UCSD-AML1 (cell line): ENCODE measurements at regions not wholly inside any gene's neighbourhood (a gene's known extent, or its start where the extent isn't known, plus 50 kb on each side); places are given as distances from the start of the nearest gene placed in this dataset.

ENCODE experiments used
- DNase-seq: peaks from one replicate; lab custom pipeline; 2025; ENCODE audit not compliant: unreplicated experiment; lab: John Stamatoyannopoulos, UW

DNA sequence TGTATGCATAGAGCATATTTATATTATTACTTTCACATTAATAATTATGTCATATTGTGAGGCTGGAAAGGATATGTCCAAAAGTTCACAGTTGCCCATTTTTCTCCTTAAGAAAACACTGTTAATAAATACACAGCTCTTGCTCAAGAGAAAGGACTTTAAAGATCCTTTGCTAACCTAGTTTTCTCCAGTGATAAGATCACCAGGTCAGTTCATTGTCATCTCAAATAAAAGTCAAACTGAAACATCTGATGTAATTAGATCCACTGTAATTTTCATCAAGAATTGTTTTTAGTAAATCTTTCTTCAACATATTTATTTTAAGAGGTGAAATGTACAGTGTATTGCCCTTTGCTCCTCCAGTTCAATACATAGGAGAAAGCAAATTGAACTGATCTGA lies 82.8 kb upstream of the KLHL1 start:
- DNase-seq, result no peak

DNA sequence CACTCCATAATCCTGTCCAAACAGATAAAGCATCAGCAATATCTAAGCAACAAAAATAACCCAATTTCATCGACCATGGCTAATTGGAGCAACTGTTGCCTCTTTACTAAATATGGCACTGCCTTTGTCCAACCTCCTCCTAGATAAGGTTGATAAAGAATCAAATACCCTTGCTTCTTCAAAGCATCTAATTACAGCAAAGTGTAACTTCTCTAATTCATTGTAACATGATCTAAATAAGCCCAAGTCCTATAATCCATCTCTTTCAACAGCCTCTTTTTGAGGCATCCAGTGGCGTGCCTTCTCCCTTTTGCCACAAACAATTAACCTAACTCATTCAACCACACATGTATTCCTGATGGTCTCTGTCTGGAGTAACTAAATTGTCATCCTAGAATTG lies 81.7 kb upstream of the KLHL1 start:
- DNase-seq, result no peak

DNA sequence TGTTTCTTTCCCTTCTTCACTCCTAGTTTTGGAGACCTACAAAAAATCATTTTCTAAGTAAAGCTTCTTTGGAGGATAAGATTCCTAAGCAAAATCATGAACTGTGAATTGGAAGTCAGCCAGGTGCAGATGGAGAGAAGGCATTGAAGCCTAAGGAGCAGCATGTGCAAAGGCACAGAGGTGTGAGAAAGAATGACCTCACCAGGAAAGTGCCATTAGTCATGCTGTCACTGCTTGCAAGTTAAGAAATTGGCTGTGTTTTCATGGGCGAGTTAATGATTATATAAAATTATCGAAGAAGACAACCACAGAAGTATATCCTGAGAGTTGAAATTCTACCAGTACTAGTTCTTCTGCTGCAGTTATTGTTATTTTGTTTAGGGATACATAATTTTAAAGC lies 80.3 kb upstream of the KLHL1 start:
- no peak for DNase-seq

DNA sequence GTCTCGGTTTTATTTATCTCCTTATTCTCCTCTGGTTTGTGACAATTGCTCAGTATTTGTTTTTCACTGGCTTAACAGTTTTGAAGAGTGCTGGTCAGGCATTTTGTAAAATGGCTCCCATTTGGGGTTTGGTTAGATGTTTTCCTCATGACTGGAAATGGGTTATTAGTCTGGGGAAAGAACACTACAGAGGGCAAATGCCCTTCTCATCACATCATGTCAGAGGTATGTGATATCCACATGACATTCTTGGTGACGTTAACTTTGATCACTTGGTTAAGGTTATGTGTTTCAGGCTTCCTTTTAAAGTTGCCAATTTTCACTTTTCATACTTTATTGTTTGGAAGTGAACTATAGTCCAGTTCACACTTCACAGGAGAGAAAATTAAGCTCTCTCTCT lies 74.8 kb upstream of the KLHL1 start:
- no peak for DNase-seq
